ENCODE measurements at regions not wholly inside any gene's neighbourhood (a gene's known extent, or its start where the extent isn't known, plus 50 kb on each side); places are given as distances from the start of the nearest gene placed in this dataset.

DNA sequence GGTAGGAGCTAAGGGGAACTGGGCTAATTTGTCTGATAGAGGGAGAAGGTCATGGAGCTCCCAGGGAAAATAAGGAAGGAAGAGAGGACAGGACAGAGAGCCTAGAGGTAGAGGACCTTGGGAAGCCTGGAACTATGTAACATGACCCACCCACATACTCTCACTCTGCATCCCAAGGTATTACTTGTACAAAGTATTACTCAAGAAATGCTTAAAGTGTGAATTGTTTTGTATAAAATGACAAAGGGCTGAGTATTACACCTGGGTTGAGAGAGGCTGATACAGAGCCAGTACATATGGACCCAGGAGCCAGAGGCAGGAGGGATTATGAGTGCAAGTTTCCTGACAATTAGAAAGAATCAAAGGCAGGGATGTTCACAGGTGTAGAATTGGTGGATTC is 80.5 kb upstream of the ANKRD55 start:
- Histone ChIP-seq H3K79me2 (no peaks in the 10 kb centered on the region), H3K27me3 (no peaks in the 10 kb centered on the region), H3K4me3 (no peak overlapping the region), H3K9me3 (ENCODE audit: low read depth) (no peaks in the 10 kb centered on the region), H3K27ac (no peak overlapping the region), H3K36me3 (replicated peaks; ENCODE audit: insufficient read depth, low read depth) (no peaks in the 10 kb centered on the region), H4K20me1 (ENCODE audit: insufficient read depth, poor library complexity, severe bottlenecking) (no peaks in the 10 kb centered on the region), H2AFZ (no peak overlapping the region), H3K4me1 (ENCODE audit: insufficient read depth) (peaks cover 35% of the 10 kb centered on the region), H3K4me2 (no peak overlapping the region), H3K9me2 (replicated peaks; ENCODE audit: insufficient read depth) (no peaks in the 10 kb centered on the region)
- TF ChIP-seq EZH2 (IDR thresholded peaks at IDR 0.05; ENCODE audit: borderline replicate concordance) (no peak), CTCF (IDR thresholded peaks at IDR 0.05; ENCODE audit: poor library complexity) (no peak), EZH2phosphoT487 (IDR thresholded peaks at IDR 0.05; ENCODE audit: low read depth, severe bottlenecking, unreplicated experiment) (no peak)
- no peak for DNase-seq (ENCODE audit: low spot score)

- Histone ChIP-seq H3K9me3 (ENCODE audit: low read depth) (no peaks in the 10 kb centered on the region), H4K20me1 (ENCODE audit: insufficient read depth, poor library complexity, severe bottlenecking) (no peaks in the 10 kb centered on the region), H3K27me3 (no peaks in the 10 kb centered on the region), H3K4me2 (no peak overlapping the region), H3K27ac (no peak overlapping the region), H3K4me3 (no peak overlapping the region), H3K36me3 (replicated peaks; ENCODE audit: insufficient read depth, low read depth) (no peaks in the 10 kb centered on the region), H3K79me2 (no peaks in the 10 kb centered on the region), H3K4me1 (ENCODE audit: insufficient read depth) (peaks cover 39% of the 10 kb centered on the region), H3K9me2 (replicated peaks; ENCODE audit: insufficient read depth) (no peaks in the 10 kb centered on the region), H2AFZ (no peak overlapping the region)
- 89% methylated on average over 5 of the region's 5 CpGs for WGBS (ENCODE audit: low lambda C conversion rate, missing lambda C conversion rate)
- TF ChIP-seq EZH2 (IDR thresholded peaks at IDR 0.05; ENCODE audit: borderline replicate concordance) (no peak), EZH2phosphoT487 (IDR thresholded peaks at IDR 0.05; ENCODE audit: low read depth, severe bottlenecking, unreplicated experiment) (no peak), CTCF (IDR thresholded peaks at IDR 0.05; ENCODE audit: poor library complexity) (no peak)
- DNase-seq (ENCODE audit: low spot score): no peak
Measured at GRCh38 chr5:56313004-56313531, 79.9 kb upstream of the ANKRD55 start.

DNA sequence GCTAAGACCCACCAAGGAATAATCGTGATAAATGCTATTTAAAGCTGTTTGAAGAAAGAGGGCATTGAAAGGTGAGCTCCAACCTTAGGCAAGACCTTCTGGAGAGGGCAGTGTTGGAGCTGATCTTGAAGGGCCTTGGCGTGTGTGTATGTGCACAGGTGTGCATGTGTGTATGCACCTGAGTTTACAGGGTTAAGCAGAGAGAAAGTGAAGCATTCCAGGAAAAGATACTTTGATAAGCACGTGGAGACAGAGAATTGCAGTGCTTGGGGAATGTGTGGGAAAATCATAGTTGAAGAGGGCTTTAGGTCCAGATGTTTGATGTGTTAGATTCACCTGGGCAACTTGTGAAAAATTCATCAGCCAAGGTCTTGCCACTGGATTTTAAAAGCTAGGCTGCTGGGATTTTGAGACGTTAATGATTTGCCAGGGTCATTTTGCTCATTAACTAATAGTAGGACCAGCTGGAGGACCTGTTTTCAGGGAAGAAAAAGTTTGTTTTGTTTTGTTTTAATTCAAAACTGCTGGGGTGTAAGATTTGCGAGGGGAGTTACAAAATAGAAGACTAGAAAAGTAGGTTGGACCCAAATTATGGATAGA is 78.3 kb upstream of the ANKRD55 start:
- peak overlapping the region; percentile 4 for H3K4me2 ChIP-seq
- no peak for DNase-seq (ENCODE audit: low spot score)
- H3K9me3 ChIP-seq (ENCODE audit: low read depth): no peaks in the 10 kb centered on the region
- H2AFZ ChIP-seq: no peak overlapping the region
- no peaks in the 10 kb centered on the region for H3K79me2 ChIP-seq
- peaks cover 49% of the 10 kb centered on the region for H3K4me1 ChIP-seq (ENCODE audit: insufficient read depth)
- H3K27ac ChIP-seq: peak overlapping the region; percentile 22
- no peak overlapping the region for H3K4me3 ChIP-seq
- TF ChIP-seq EZH2phosphoT487 (IDR thresholded peaks at IDR 0.05; ENCODE audit: low read depth, severe bottlenecking, unreplicated experiment): no peak
- no peak for TF ChIP-seq EZH2 (IDR thresholded peaks at IDR 0.05; ENCODE audit: borderline replicate concordance)
- TF ChIP-seq CTCF (IDR thresholded peaks at IDR 0.05; ENCODE audit: poor library complexity): no peak
- 33% methylated on average over 5 of the region's 5 CpGs for WGBS (ENCODE audit: low lambda C conversion rate, missing lambda C conversion rate)
- no peaks in the 10 kb centered on the region for H4K20me1 ChIP-seq (ENCODE audit: insufficient read depth, poor library complexity, severe bottlenecking)
- no peaks in the 10 kb centered on the region for H3K27me3 ChIP-seq
- H3K36me3 ChIP-seq (replicated peaks; ENCODE audit: insufficient read depth, low read depth): no peaks in the 10 kb centered on the region
- H3K9me2 ChIP-seq (replicated peaks; ENCODE audit: insufficient read depth): no peaks in the 10 kb centered on the region
